ENCODE measurements at regions not wholly inside any gene's neighbourhood (a gene's known extent, or its start where the extent isn't known, plus 50 kb on each side); places are given as distances from the start of the nearest gene placed in this dataset.

GRCh38 chr6:9437836-9438235, 977.0 kb downstream of the TFAP2A start:
- H3K4me3 ChIP-seq (ENCODE audit: low read depth, low read length) = no peak overlapping the region

GRCh38 chr6:9435281-9435680, 979.6 kb downstream of the TFAP2A start:
- H3K4me3 ChIP-seq (ENCODE audit: low read depth, low read length) = no peak overlapping the region
- no peak for TF ChIP-seq CTCF (IDR thresholded peaks at IDR 0.05; ENCODE audit: low read depth, low read length)

More at GRCh38 chr6:9437836-9438235, 977.0 kb downstream of the TFAP2A start:
- no peak for TF ChIP-seq CTCF (IDR thresholded peaks at IDR 0.05; ENCODE audit: low read depth, low read length)

- H3K4me3 ChIP-seq (ENCODE audit: low read depth, low read length) = no peak overlapping the region
- no peak for TF ChIP-seq CTCF (IDR thresholded peaks at IDR 0.05; ENCODE audit: low read depth, low read length)
Measured at GRCh38 chr6:9431945-9432344, 982.9 kb downstream of the TFAP2A start.

GRCh38 chr6:9428421-9429172, 986.3 kb downstream of the TFAP2A start:
- TF ChIP-seq CTCF (IDR thresholded peaks at IDR 0.05; ENCODE audit: low read depth, low read length) = no peak
- H3K4me3 ChIP-seq (ENCODE audit: low read depth, low read length) = no peak overlapping the region

GRCh38 chr6:9422138-9422537, 986.8 kb upstream of the SLC35B3 start:
- no peak for TF ChIP-seq CTCF (IDR thresholded peaks at IDR 0.05; ENCODE audit: low read depth, low read length)
- H3K4me3 ChIP-seq (ENCODE audit: low read depth, low read length) = no peak overlapping the region

- H3K4me3 ChIP-seq (ENCODE audit: low read depth, low read length) = no peak overlapping the region
- no peak for TF ChIP-seq CTCF (IDR thresholded peaks at IDR 0.05; ENCODE audit: low read depth, low read length)
Measured at GRCh38 chr6:9420316-9421015, 985.1 kb upstream of the SLC35B3 start.

- no peak for TF ChIP-seq CTCF (IDR thresholded peaks at IDR 0.05; ENCODE audit: low read depth, low read length)
- no peak overlapping the region for H3K4me3 ChIP-seq (ENCODE audit: low read depth, low read length)
Measured at GRCh38 chr6:9417400-9417799, 982.1 kb upstream of the SLC35B3 start.

All from WI38 (cell line).